ENCODE measurements at regions not wholly inside any gene's neighbourhood (a gene's known extent, or its start where the extent isn't known, plus 50 kb on each side); places are given as distances from the start of the nearest gene placed in this dataset.
"Not testable (repeated sequence)": the region's sequence is repeated elsewhere in the genome, so short reads cannot be mapped to it uniquely, and the experiment has no call there.

GRCh38 chr13:44833626-44834025 is 155.6 kb downstream of the NUFIP1 start:
- Histone ChIP-seq H3K27ac (no peak overlapping the region), H3K27me3 (no peaks in the 10 kb centered on the region), H3K9me3 (no peaks in the 10 kb centered on the region), H3K4me3 (no peak overlapping the region), H3K36me3 (no peaks in the 10 kb centered on the region), H3K4me1 (no peaks in the 10 kb centered on the region)
- no peak for DNase-seq
- TF ChIP-seq CTCF (IDR thresholded peaks at IDR 0.05) (no peak), POLR2A (IDR thresholded peaks at IDR 0.05) (no peak)
- intact Hi-C loops (cut with DNase I; ENCODE audit: low total_unique reads) = no loop called here

GRCh38 chr13:44833139-44833538 is 156.1 kb downstream of the NUFIP1 start:
- Histone ChIP-seq H3K27ac (no peak overlapping the region), H3K36me3 (no peaks in the 10 kb centered on the region), H3K27me3 (no peaks in the 10 kb centered on the region), H3K4me1 (no peaks in the 10 kb centered on the region), H3K9me3 (no peaks in the 10 kb centered on the region), H3K4me3 (no peak overlapping the region)
- no peak for TF ChIP-seq POLR2A (IDR thresholded peaks at IDR 0.05)
- TF ChIP-seq CTCF (IDR thresholded peaks at IDR 0.05) = no peak
- DNase-seq = no peak
- intact Hi-C loops (cut with DNase I; ENCODE audit: low total_unique reads) = no loop called here

- no peaks in the 10 kb centered on the region for H3K27me3 ChIP-seq
- H3K27ac ChIP-seq = no peak overlapping the region
- TF ChIP-seq CTCF (IDR thresholded peaks at IDR 0.05) = no peak
- TF ChIP-seq POLR2A (IDR thresholded peaks at IDR 0.05) = no peak
- DNase-seq = no peak
- no peaks in the 10 kb centered on the region for H3K4me1 ChIP-seq
- H3K4me3 ChIP-seq = no peak overlapping the region
- intact Hi-C loops (cut with DNase I; ENCODE audit: low total_unique reads) = no loop called here
- H3K36me3 ChIP-seq = no peaks in the 10 kb centered on the region
- H3K9me3 ChIP-seq = no peaks in the 10 kb centered on the region
Observed at GRCh38 chr13:44826591-44827350, 162.5 kb downstream of the NUFIP1 start.

GRCh38 chr13:44825953-44826352 is 163.3 kb downstream of the NUFIP1 start:
- Histone ChIP-seq H3K4me3 (no peak overlapping the region), H3K9me3 (no peaks in the 10 kb centered on the region), H3K27ac (no peak overlapping the region), H3K27me3 (no peaks in the 10 kb centered on the region), H3K36me3 (no peaks in the 10 kb centered on the region), H3K4me1 (no peaks in the 10 kb centered on the region)
- TF ChIP-seq POLR2A (IDR thresholded peaks at IDR 0.05) (no peak), CTCF (IDR thresholded peaks at IDR 0.05) (no peak)
- DNase-seq = no peak
- intact Hi-C loops (cut with DNase I; ENCODE audit: low total_unique reads) = no loop called here

GRCh38 chr13:44823555-44823954 is 165.7 kb downstream of the NUFIP1 start:
- H3K4me3 ChIP-seq; H3K9me3 ChIP-seq; H3K36me3 ChIP-seq; DNase-seq; intact Hi-C loops (cut with DNase I; ENCODE audit: low total_unique reads); H3K27ac ChIP-seq; H3K27me3 ChIP-seq; H3K4me1 ChIP-seq: not testable (repeated sequence)

GRCh38 chr13:44822291-44822690 is 167.0 kb downstream of the NUFIP1 start:
- H3K36me3 ChIP-seq = no peaks in the 10 kb centered on the region
- no peak overlapping the region for H3K27ac ChIP-seq
- no peaks in the 10 kb centered on the region for H3K27me3 ChIP-seq
- TF ChIP-seq CTCF (IDR thresholded peaks at IDR 0.05) = no peak
- TF ChIP-seq POLR2A (IDR thresholded peaks at IDR 0.05) = no peak
- intact Hi-C loops (cut with DNase I; ENCODE audit: low total_unique reads) = no loop called here
- no peak for DNase-seq
- no peaks in the 10 kb centered on the region for H3K4me1 ChIP-seq
- H3K9me3 ChIP-seq = no peaks in the 10 kb centered on the region
- H3K4me3 ChIP-seq = no peak overlapping the region
